Trophoblast cell (in vitro differentiated cells and primary cell): ENCODE measurements at regions not wholly inside any gene's neighbourhood (a gene's known extent, or its start where the extent isn't known, plus 50 kb on each side); places are given as distances from the start of the nearest gene placed in this dataset.

ENCODE experiments used
- DNase-seq, 2 donors: peaks; one replicate each; pipeline ENCODE4 v3.0.0-alpha.2; 2016
- H2AFZ ChIP-seq: 2 replicates; pipeline ENCODE4 v1.6.1; 2013; ENCODE audit warnings: low read length, moderate library complexity, mild to moderate bottlenecking; ENCODE audit not compliant: insufficient read depth, poor library complexity
- H2AK5ac ChIP-seq: 2 replicates; pipeline ENCODE4 v1.6.1; 2013; ENCODE audit warnings: mild to moderate bottlenecking, low read length
- H2BK120ac ChIP-seq: 2 replicates; pipeline ENCODE4 v1.6.1; 2013; ENCODE audit warnings: low read length, mild to moderate bottlenecking, moderate library complexity; ENCODE audit not compliant: insufficient read depth, poor library complexity
- H2BK12ac ChIP-seq: 2 replicates; pipeline ENCODE4 v1.6.1; 2013; ENCODE audit warnings: mild to moderate bottlenecking, low read length, moderate library complexity
- H2BK5ac ChIP-seq: 2 replicates; pipeline ENCODE4 v1.6.1; 2013; ENCODE audit warnings: low read length, low read depth, moderate library complexity, mild to moderate bottlenecking; ENCODE audit not compliant: poor library complexity
- H3K14ac ChIP-seq: 2 replicates; pipeline ENCODE4 v1.6.1; 2013; ENCODE audit warnings: mild to moderate bottlenecking, low read length
- H3K18ac ChIP-seq: 2 replicates; pipeline ENCODE4 v1.6.1; 2013; ENCODE audit warnings: mild to moderate bottlenecking, low read length
- H3K23ac ChIP-seq: 2 replicates; pipeline ENCODE4 v1.6.1; 2013; ENCODE audit warnings: low read length
- H3K27ac ChIP-seq: 2 replicates; pipeline ENCODE4 v1.5.1; 2013; ENCODE audit warnings: low read depth, mild to moderate bottlenecking, inconsistent platforms, low read length, moderate library complexity
- H3K27me3 ChIP-seq: 2 replicates; pipeline ENCODE4 v1.6.1; 2013; ENCODE audit warnings: inconsistent platforms, mild to moderate bottlenecking, low read length, moderate library complexity; ENCODE audit not compliant: insufficient read depth
- H3K36me3 ChIP-seq, 2 experiments: 1 replicate in 1 of 2; 2 replicates in 1 of 2; pipeline ENCODE4 v1.6.1; 2013; ENCODE audit warnings: low read length in 2 of 2, mild to moderate bottlenecking in 2 of 2, moderate library complexity in 1 of 2; ENCODE audit not compliant: insufficient read depth in 2 of 2, control insufficient read depth in 1 of 2
- H3K4ac ChIP-seq: 2 replicates; pipeline ENCODE4 v1.6.1; 2013; ENCODE audit warnings: low read depth, mild to moderate bottlenecking, low read length, moderate library complexity
- H3K4me1 ChIP-seq, 2 experiments: 1 replicate in 1 of 2; 2 replicates in 1 of 2; pipeline ENCODE4 v1.6.1; 2013; ENCODE audit warnings: low read length in 2 of 2, mild to moderate bottlenecking in 2 of 2, moderate library complexity in 1 of 2; ENCODE audit not compliant: insufficient read depth in 2 of 2, control insufficient read depth in 1 of 2
- H3K4me2 ChIP-seq: 2 replicates; pipeline ENCODE4 v1.6.1; 2013; ENCODE audit warnings: inconsistent platforms, mild to moderate bottlenecking, low read length, moderate library complexity
- H3K4me3 ChIP-seq: 2 replicates; pipeline ENCODE4 v1.5.1; 2013; ENCODE audit warnings: mild to moderate bottlenecking, low read depth, low read length, inconsistent platforms
- H3K79me1 ChIP-seq: one replicate; pipeline ENCODE4 v1.6.1; 2013; ENCODE audit warnings: low read length
- H3K79me2 ChIP-seq: 2 replicates; pipeline ENCODE4 v1.6.1; 2013; ENCODE audit warnings: low read length, mild to moderate bottlenecking; ENCODE audit not compliant: control insufficient read depth, insufficient read depth, poor library complexity
- H3K9ac ChIP-seq: 2 replicates; pipeline ENCODE4 v1.6.1; 2013; ENCODE audit warnings: mild to moderate bottlenecking, low read length
- H3K9me3 ChIP-seq: 2 replicates; pipeline ENCODE4 v1.6.1; 2013; ENCODE audit warnings: low read depth, mild to moderate bottlenecking, control low read depth, inconsistent platforms, low read length; ENCODE audit not compliant: insufficient read depth
- H4K12ac ChIP-seq: 2 replicates; pipeline ENCODE4 v1.6.1; 2013; ENCODE audit warnings: low read depth, mild to moderate bottlenecking, low read length, moderate library complexity
- H4K8ac ChIP-seq: 2 replicates; pipeline ENCODE4 v1.6.1; 2013; ENCODE audit warnings: low read depth, mild to moderate bottlenecking, low read length, moderate library complexity
- H4K91ac ChIP-seq: one replicate; pipeline ENCODE4 v1.6.1; 2013; ENCODE audit warnings: low read depth, mild to moderate bottlenecking, low read length, moderate library complexity
- WGBS: extraction: QIAGEN DNeasy Blood & Tissue Kit; methylation state at CpG from one replicate; pipeline ENCODE4 v1.1.7; 2013; ENCODE audit warnings: missing lambda C conversion rate; ENCODE audit not compliant: insufficient read length, insufficient coverage; ENCODE audit errors: extremely low coverage; 5-methylcytosine and 5-hydroxymethylcytosine counted together

DNA sequence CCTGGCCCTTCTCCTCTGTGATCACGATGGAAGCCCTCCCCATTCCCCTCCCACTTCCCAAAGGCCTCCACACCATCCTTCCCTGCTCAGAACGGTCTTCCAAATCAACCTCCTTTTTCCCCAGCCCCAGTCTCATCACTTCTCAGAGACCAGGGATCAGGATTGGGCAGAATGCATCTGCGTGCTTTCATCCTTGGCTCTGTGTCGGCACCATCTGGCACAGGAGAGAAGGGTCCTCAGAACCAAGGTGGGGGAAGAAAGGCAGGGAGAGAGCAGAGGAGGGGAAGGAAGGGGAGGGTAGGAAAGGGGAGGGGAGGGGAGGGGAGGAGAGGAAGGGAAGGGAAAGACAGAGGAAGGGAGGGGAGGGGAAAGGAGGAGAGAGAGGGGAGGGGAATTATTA lies 52.4 kb upstream of the FICD start:
- H3K79me2 ChIP-seq = no peaks in the 10 kb centered on the region
- no peak overlapping the region for H3K9ac ChIP-seq
- H4K8ac ChIP-seq = no peak overlapping the region
- H2BK120ac ChIP-seq = no peak overlapping the region
- no peak overlapping the region for H4K91ac ChIP-seq
- H3K23ac ChIP-seq = no peak overlapping the region
- no peak overlapping the region for H2AK5ac ChIP-seq
- H3K79me1 ChIP-seq = no peaks in the 10 kb centered on the region
- H2BK12ac ChIP-seq = no peak overlapping the region
- no peaks in the 10 kb centered on the region for H3K4me1 ChIP-seq
- no peaks in the 10 kb centered on the region for H3K27me3 ChIP-seq
- H3K18ac ChIP-seq = no peak overlapping the region
- no peak for DNase-seq
- H3K9me3 ChIP-seq = no peaks in the 10 kb centered on the region
- H3K4ac ChIP-seq = no peak overlapping the region
- H3K4me3 ChIP-seq = no peak overlapping the region
- H3K14ac ChIP-seq = no peak overlapping the region
- H4K12ac ChIP-seq = no peak overlapping the region
- H2AFZ ChIP-seq = no peak overlapping the region
- no peak overlapping the region for H3K4me2 ChIP-seq
- no peak overlapping the region for H3K27ac ChIP-seq
- no peaks in the 10 kb centered on the region for H3K36me3 ChIP-seq
- WGBS = no CpG with 5 or more reads among the region's 4 CpGs
- H2BK5ac ChIP-seq = no peak overlapping the region

DNA sequence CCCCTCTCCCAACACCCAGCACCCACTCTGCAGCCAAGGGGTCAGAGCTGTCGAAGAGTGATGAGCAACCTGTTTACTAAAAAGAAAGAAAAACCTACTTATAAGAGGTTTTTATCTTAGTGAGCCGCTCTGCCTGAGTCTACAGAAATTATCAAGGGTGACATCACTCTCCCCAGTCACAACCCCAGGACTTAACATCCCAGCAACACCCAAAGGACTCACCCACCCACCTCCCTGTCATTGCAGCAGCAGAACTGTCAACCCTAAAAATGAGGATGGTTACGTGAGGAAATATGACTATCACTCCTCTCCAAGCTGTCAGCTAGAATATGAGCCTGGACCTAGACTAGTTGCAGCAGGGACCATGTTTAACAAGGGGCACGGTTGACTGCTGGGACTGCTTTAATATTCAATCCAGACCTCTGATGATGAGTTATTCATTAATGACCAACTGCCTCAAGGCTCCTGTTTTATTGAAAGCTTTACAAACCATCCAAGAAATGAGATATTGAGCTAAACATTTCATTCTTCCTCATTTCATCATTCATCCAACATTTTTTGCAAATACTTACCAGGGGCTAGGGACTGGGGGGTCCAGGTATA lies 53.9 kb upstream of the FICD start:
- no peak overlapping the region for H2AFZ ChIP-seq
- no peaks in the 10 kb centered on the region for H3K4me1 ChIP-seq
- DNase-seq = no peak
- no peaks in the 10 kb centered on the region for H3K27me3 ChIP-seq
- no peak overlapping the region for H4K91ac ChIP-seq
- H2BK12ac ChIP-seq = no peak overlapping the region
- no peak overlapping the region for H4K8ac ChIP-seq
- H3K9me3 ChIP-seq = no peaks in the 10 kb centered on the region
- no peak overlapping the region for H2BK120ac ChIP-seq
- no peak overlapping the region for H3K4me2 ChIP-seq
- no peak overlapping the region for H2AK5ac ChIP-seq
- H3K79me2 ChIP-seq = no peaks in the 10 kb centered on the region
- H3K4ac ChIP-seq = no peak overlapping the region
- no peak overlapping the region for H4K12ac ChIP-seq
- H3K23ac ChIP-seq = no peak overlapping the region
- no peaks in the 10 kb centered on the region for H3K36me3 ChIP-seq
- H3K14ac ChIP-seq = no peak overlapping the region
- H3K9ac ChIP-seq = no peak overlapping the region
- no peaks in the 10 kb centered on the region for H3K79me1 ChIP-seq
- H3K18ac ChIP-seq = no peak overlapping the region
- no peak overlapping the region for H2BK5ac ChIP-seq
- H3K27ac ChIP-seq = no peak overlapping the region
- H3K4me3 ChIP-seq = no peak overlapping the region
- WGBS = no CpG with 5 or more reads among the region's 4 CpGs

DNA sequence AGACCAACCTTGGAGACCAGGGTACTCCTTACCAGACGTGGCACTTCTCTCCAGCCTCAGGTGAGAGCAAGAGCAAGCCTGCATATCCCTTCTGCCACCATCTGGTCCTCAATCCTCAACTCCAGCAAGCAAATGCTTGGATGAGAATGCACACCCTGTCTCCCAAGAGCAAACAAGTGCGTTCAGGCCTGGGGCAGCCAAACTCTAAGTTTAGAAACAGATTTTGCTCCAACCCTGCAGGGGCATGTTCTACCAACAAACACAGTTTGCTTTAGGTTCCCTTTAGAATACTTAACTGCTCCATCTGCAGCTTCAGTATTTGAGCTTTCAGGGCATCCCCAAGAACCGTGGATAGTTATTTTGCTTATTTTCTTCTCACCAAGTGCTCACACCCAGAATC lies 55.9 kb upstream of the FICD start:
- Histone ChIP-seq H3K27ac (no peak overlapping the region), H4K91ac (no peak overlapping the region), H3K4me1 (no peaks in the 10 kb centered on the region), H3K14ac (no peak overlapping the region), H3K4ac (no peak overlapping the region), H3K79me1 (no peaks in the 10 kb centered on the region), H2BK12ac (no peak overlapping the region), H3K18ac (no peak overlapping the region), H2AFZ (no peak overlapping the region), H4K8ac (no peak overlapping the region), H3K4me2 (no peak overlapping the region), H3K79me2 (no peaks in the 10 kb centered on the region), H3K36me3 (no peaks in the 10 kb centered on the region), H2AK5ac (no peak overlapping the region), H3K9ac (no peak overlapping the region), H3K4me3 (no peak overlapping the region), H4K12ac (no peak overlapping the region), H3K9me3 (no peaks in the 10 kb centered on the region), H3K27me3 (no peaks in the 10 kb centered on the region), H2BK5ac (no peak overlapping the region), H3K23ac (no peak overlapping the region), H2BK120ac (no peak overlapping the region)
- DNase-seq = no peak
- no CpG with 5 or more reads among the region's 3 CpGs for WGBS

DNA sequence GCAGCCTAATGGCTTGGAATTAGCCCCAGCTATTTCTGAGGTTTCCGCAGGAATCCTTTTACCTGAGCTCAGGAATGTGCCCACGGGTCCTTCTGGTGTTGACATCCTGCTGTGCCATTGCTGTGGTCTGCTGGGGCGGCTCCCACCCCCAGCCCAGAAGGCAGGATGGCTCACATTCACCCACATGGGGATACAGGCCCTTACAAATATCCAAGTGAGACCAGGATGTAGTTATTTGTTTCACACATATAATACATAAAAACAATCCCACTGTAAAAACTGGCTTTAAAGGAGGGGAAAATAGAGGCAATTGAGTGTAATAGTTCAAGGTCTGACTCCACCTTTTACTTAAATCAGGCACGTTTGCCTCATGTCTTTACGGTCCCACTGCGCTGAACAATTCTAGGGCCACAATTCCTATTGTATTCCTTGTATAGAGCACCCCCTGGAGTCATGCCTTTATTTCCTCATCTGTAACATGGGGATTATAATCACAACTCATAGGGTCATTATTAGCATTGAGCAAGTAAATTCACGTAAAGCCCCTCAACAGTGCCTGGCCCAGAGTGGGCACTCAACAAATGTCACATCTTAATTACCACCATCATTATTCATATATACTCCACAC lies 57.2 kb upstream of the FICD start:
- Histone ChIP-seq H2BK12ac (no peak overlapping the region), H3K18ac (no peak overlapping the region), H4K91ac (no peak overlapping the region), H3K9me3 (no peaks in the 10 kb centered on the region), H3K9ac (peak overlapping the region; percentile 48), H3K4me2 (no peak overlapping the region), H2BK5ac (no peak overlapping the region), H3K4ac (no peak overlapping the region), H3K79me2 (no peaks in the 10 kb centered on the region), H3K27ac (no peak overlapping the region), H3K36me3 (no peaks in the 10 kb centered on the region), H3K4me3 (no peak overlapping the region), H3K14ac (no peak overlapping the region), H3K4me1 (no peaks in the 10 kb centered on the region), H4K8ac (no peak overlapping the region), H3K27me3 (no peaks in the 10 kb centered on the region), H2AK5ac (no peak overlapping the region), H2AFZ (no peak overlapping the region), H4K12ac (no peak overlapping the region), H3K23ac (no peak overlapping the region), H3K79me1 (no peaks in the 10 kb centered on the region), H2BK120ac (no peak overlapping the region)
- DNase-seq = peak in 1 of 2 donors; percentile 12
- no CpG with 5 or more reads among the region's 7 CpGs for WGBS
